Activated CD4-positive, alpha-beta T cell treated with anti-CD3 and anti-CD28 coated beads for 1 hour (primary cell): ENCODE measurements at regions not wholly inside any gene's neighbourhood (a gene's known extent, or its start where the extent isn't known, plus 50 kb on each side); places are given as distances from the start of the nearest gene placed in this dataset.
"Not testable (repeated sequence)": the region's sequence is repeated elsewhere in the genome, so short reads cannot be mapped to it uniquely, and the experiment has no call there.

Experiments
- DNase-seq: peaks from one replicate; pipeline ENCODE4 v3.0.0-alpha.2; 2020

DNA sequence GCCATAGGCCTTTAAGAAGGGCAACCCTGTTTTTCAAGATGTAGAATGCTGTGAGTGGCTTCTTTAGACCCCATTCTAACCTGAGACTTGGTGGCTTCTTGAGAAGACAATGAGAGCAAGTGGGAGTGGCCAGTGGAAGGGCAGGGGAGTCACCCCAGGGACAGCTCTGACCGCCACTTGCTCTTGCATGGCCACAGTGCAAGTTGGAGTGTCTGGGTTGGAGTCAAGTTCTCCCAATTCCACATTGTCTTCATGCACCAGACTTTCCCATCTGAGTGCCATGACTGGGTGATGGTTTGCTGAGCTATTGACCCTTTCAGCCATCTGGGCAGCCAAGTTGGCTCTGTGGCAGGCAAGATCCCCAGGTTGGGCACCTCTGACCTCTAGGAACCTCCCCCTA lies 148.0 kb upstream of the SKOR2 start:
- DNase-seq, result no peak

- DNase-seq, result no peak
These were observed 146.3 kb upstream of the SKOR2 start for GRCh38 chr18:47397671-47398319.

- no peak for DNase-seq
These were observed 140.2 kb upstream of the SKOR2 start for GRCh38 chr18:47391665-47392064.

DNA sequence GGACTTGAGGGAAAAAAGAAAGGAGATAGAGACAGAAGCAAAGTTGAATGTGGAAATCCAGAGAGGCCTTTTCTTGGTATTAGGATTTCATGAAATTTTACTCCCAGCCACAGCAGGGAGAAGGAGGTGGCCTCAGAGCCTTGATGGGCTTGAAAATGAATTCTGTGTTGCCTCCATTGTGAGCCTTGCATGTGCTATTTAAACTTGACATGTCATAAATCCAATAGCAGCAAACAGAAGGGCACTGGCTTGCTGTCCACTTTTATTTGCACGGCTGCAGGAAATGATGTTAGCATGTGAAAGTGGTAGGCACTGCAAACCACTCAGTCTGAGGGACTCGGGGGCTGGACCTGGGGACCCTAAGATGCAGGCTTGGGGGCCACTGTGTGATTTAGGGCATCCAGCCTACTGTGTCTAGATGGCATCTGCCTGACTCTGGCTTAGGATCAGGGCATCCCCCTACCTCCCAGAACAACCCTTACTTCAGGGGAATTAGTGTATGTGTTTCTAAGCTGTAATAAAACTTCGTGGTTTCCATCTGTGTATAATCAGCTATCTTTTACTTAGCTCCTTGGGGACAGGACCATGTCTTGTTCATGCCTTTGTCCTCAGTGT lies 139.1 kb upstream of the SKOR2 start:
- DNase-seq, result no peak

GRCh38 chr18:47389210-47389609 lies 137.8 kb upstream of the SKOR2 start:
- no peak for DNase-seq

DNA sequence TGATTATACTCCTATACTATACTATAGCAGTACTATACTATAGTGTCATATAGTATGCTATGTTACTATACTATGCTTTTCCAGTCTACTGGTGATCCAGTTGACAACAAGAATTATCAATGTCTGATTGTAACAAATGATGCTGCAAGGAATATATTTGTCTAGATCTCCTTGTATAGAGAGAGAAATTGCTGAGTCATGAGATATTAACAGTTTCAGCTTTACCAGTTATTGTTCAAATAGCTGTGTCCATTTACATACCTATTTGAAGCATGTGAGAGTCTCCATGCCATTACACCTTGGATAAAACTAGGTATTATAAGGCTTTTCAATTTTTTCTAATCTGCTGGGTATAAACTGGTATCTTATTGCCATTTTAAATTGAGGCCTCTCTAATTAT lies 136.4 kb upstream of the SKOR2 start:
- DNase-seq, result no peak

- no peak for DNase-seq
These were observed 132.3 kb upstream of the SKOR2 start for GRCh38 chr18:47383729-47384128.

- DNase-seq, result no peak
These were observed 130.6 kb upstream of the SKOR2 start for GRCh38 chr18:47381975-47382570.

DNA sequence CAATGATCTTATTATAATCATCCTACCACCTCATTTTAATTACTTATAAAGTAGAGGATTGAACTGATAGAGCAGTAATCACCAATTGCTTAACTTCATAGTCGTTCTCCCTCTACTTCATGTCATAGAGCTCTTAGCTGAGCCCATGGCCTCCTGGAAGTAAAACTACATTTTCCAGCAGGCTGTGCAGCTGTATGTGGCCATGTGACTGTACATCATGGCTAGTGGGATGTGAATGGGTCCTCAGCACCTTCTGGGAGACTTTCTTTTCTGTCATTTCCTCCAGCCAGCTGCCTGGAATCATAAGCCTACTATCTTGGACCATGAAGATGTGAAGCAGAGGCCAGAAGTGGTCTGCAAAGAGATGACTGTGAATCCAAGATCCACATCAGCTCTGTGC lies 128.7 kb upstream of the SKOR2 start:
- no peak for DNase-seq

GRCh38 chr18:47373465-47373864 lies 122.0 kb upstream of the SKOR2 start:
- no peak for DNase-seq

GRCh38 chr18:47370052-47370451 lies 118.6 kb upstream of the SKOR2 start:
- DNase-seq, result no peak

- not testable (repeated sequence) for DNase-seq
These were observed 102.6 kb upstream of the SKOR2 start for GRCh38 chr18:47354061-47354460.

DNA sequence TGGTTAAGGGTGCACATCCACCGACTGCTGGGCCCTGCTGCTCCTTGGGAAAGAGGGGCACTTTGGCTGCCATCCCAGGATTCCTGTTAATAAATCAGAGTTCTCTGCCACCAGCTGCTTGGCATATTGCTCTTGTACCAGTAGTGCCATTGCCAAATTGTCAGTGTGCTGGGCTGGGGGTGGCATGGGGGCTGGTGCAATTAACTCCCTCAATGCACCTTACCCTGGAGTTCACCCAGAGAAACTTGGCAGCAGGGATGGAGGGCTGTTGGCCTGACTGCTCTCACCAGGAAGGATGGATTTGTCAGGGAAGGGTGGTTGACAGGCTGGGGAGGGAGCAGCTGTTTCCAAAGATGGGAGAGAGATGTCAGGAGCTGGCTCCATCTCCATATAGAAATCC lies 94.6 kb upstream of the SKOR2 start:
- no peak for DNase-seq

- DNase-seq, result no peak
These were observed 93.8 kb upstream of the SKOR2 start for GRCh38 chr18:47345291-47345690.

DNA sequence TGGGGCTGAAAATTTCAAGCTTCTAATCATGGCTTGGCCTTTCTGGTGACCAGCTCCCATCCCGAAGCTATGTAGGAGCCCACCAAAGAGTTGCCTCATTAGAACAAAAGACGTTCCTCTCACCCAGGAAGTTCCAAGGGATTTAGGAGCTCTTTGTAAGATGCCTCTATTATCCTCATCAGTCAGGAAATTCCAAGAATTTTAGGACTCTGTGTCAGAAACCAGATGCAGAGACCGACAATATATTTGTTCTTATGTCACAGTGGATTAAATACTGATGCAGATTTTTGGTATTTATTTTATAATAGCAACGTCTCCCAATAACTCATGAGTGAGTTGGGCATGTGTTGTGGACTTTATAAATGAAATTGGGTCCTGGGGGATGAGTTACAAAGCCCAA lies 91.8 kb upstream of the SKOR2 start:
- DNase-seq, result no peak

DNA sequence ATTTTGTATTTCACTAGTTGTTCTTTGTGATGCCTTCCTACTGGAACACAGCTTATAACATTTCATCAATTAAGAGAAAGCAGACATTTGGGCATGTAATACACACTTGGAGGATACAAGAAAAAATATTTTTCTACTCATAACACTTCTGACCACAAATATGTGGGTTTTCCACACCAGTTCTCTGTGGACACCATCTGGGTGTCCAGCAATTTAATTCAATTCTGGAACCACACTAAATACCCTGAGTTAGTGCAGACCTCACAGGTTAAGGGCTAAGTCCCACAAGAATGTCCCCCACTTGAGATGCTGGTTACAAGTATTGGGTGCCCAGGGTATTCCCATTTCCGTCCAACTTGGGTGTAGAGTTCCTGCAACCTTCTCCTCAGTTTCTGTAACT lies 91.1 kb upstream of the SKOR2 start:
- no peak for DNase-seq

GRCh38 chr18:47341678-47342077 lies 90.2 kb upstream of the SKOR2 start:
- DNase-seq, result no peak

DNA sequence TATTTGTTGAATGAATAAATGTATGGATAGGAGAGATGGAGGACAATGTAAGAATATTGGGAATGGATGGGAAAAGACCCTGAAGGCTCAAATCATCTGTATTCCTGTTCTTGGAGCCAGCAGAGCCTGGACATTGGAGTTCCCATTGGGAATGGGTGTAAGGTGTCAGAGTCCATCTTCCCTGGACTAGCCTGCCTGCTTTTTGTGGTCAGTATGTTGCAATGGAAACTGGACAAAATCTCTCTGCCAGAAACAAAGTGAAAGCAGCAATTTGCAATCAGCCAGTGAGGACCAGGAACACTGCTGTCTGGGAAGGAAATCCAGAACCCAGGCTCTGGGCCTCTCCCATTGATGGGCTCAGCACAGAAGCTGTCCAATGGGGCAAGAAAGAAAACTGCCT lies 83.5 kb upstream of the SKOR2 start:
- DNase-seq, result no peak

DNA sequence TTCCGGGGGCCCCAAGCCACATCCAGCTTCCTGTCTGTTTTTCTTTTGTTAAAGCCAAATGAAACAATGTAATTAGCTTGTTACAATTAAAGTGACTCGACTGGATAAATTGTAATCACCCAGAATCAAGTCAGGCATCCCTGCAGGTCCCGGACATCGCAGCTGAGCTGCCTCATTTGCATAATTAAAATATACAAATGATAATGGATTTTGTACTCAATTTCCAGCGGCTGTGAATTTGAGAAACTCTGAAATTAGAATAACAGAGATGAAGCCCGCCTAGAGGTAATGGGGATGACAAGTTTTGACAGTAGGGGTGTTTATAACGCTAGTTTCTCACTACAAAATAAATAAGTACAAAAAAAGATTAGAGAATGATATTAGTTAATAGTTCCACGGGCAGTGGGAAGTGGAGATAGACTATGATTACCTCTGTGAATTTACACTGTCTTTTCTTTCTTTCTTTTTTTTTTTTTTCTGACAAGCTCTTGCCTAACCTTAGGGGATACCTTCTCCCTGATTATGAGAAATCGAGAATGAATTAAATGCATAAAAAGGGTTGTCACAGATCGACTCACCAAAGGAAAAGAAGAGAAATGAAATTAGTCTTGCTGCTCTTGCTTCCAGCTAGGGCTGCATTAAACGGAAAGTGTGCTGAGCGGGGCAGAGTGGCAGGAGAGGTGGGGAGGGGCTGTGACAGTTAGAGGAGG lies 82.6 kb upstream of the SKOR2 start:
- DNase-seq, result no peak

DNA sequence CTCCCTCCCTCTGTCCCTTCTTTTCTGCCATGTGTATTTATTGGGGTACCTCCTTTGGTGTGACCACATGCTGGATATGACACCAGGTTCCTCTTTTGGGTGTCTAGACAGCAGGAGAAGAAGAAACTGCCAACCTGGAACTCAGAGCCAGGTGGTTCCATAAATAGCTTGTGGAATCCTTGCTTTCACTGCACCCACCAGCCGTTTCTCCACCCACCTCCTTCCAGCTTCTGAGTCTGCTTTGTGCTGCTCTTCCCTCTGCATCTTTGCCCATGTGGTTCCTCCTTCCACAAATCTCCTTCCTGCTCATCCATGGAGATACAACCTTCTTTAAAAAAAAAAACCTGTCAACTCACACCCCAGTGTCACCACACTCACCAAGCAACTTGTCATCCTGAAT lies 80.2 kb upstream of the SKOR2 start:
- DNase-seq, result no peak

GRCh38 chr18:47331026-47331425 lies 79.6 kb upstream of the SKOR2 start:
- DNase-seq, result no peak

DNA sequence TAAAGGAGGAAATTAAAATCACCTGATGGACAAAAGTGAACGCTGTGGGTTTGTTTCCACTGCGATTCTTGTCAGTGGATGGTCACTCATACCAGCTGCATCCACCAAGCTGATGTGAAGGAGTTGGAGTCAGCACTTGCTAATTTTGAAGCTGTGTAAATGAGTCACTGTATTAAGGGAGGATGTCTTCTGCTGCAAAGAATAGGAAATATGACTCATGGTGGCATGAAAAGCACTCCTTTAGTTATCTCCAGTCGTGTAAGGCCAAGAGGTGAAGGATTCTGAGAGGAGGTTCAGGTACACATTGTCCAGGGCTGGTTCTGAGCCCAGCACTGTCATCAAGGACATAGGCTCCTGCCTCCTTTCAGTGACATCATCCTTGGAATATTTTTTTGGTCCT lies 71.7 kb upstream of the SKOR2 start:
- DNase-seq, result no peak

DNA sequence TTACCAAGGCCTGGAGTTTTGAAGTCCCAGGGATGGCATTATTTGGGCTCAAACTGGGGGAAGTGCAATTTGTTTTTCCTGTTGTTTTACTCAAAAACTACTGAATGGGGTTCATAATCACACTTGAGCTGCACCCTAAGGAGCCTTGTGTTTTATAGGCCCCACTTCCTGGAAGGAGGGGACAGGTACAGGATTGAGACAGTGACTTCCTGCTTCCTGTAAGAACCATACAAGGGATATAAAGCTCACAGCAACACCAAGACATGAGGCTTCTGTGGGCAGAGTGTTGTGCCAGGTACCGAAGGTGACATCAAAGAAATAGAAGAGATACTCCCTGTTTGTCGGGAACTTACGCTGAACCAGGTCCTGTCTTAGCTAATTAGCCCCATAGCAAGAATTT lies 70.4 kb upstream of the SKOR2 start:
- no peak for DNase-seq

DNA sequence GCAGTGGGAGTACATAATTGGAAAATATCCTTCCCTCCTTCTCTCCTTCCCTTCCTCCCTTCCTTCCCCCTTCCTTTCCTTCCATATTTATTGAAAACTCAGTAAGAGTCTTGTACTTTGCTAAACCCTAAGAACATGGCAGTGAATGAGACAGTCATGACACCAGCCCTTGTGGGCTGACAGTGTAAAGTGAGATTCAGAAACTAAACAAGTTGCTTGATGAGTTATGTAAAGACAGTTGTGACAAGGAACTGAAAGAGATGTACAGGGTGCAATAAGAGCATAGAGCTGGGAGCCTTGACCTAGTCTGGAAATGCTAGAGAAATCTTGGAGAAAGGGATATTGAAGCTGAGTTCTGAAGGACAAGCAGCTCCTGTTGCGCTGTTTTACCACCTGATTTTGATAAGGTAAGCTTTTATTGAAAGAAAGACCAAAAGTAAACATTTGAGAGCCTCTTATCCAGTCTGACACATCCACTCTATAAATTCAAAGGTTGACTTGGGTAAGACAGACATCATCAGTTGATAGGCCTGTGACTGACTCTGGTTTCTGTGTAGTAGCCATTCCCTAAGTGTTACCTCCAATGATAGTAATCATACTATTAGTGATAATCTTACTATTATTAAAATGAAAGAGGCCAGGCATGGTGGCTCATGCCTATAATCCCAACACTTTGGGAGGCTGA lies 66.5 kb upstream of the SKOR2 start:
- no peak for DNase-seq
